ENCODE measurements at regions not wholly inside any gene's neighbourhood (a gene's known extent, or its start where the extent isn't known, plus 50 kb on each side); places are given as distances from the start of the nearest gene placed in this dataset.

- no peaks in the 10 kb centered on the region for H3K9me3 Mint-ChIP-seq
- H3K27ac Mint-ChIP-seq = no peak overlapping the region
Measured at GRCh38 chr13:88866195-88866594, 1195.0 kb downstream of the SLITRK5 start.

GRCh38 chr13:88883741-88884140 is 1212.6 kb downstream of the SLITRK5 start:
- Mint-ChIP-seq H3K27ac (no peak overlapping the region), H3K4me1 (no peaks in the 10 kb centered on the region), H3K9me3 (peaks cover 20% of the 10 kb centered on the region), H3K4me3 (no peak overlapping the region), H3K36me3 (ENCODE audit: low read depth) (no peaks in the 10 kb centered on the region), H3K27me3 (ENCODE audit: low read depth, poor library complexity) (no peaks in the 10 kb centered on the region)
- no peak for TF ChIP-seq CTCF (IDR thresholded peaks at IDR 0.05)
- DNase-seq = no peak

More at GRCh38 chr13:88866195-88866594, 1195.0 kb downstream of the SLITRK5 start:
- H3K4me1 Mint-ChIP-seq = no peaks in the 10 kb centered on the region
- TF ChIP-seq CTCF (IDR thresholded peaks at IDR 0.05) = no peak
- H3K4me3 Mint-ChIP-seq = no peak overlapping the region
- no peaks in the 10 kb centered on the region for H3K36me3 Mint-ChIP-seq (ENCODE audit: low read depth)
- DNase-seq = no peak
- H3K27me3 Mint-ChIP-seq (ENCODE audit: low read depth, poor library complexity) = no peaks in the 10 kb centered on the region

DNA sequence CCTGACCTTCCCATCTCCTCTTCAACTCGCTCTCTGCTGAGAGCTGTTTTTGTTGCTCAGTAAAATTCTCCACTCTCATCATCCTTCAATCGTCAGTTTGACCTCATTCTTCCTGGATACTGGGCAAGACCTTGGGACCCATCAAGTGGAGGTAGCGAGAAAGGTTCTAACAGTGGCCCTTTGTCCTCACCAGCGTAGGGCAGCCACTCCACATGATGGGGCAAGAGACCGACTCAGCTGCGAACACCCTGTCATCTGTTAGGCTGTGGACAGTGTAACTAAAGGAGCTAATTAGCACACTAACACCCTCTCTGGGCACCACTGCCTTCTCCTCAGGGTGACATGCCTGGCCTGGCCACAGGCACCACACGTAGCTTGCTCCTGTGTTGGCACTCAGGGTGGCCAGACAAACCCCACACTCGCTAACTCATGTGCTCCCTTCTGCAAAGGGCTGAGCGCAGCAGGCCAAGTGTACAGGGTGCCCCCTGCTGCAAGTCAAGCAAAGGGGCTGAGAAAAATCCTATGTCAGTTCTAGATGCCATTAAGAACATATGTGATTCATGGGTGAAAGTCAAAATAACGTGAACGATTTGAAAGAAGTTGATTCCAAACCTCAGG is 1216.0 kb downstream of the SLITRK5 start:
- peak overlapping the region; percentile 47 for H3K27ac Mint-ChIP-seq
- no peaks in the 10 kb centered on the region for H3K27me3 Mint-ChIP-seq (ENCODE audit: low read depth, poor library complexity)
- no peaks in the 10 kb centered on the region for H3K36me3 Mint-ChIP-seq (ENCODE audit: low read depth)
- no peak overlapping the region for H3K4me3 Mint-ChIP-seq
- peaks cover 8% of the 10 kb centered on the region for H3K9me3 Mint-ChIP-seq
- no peaks in the 10 kb centered on the region for H3K4me1 Mint-ChIP-seq
- no peak for DNase-seq
- no peak for TF ChIP-seq CTCF (IDR thresholded peaks at IDR 0.05)

GRCh38 chr13:88895261-88895941 is 1224.2 kb downstream of the SLITRK5 start:
- Mint-ChIP-seq H3K9me3 (no peaks in the 10 kb centered on the region), H3K4me3 (no peak overlapping the region), H3K36me3 (ENCODE audit: low read depth) (no peaks in the 10 kb centered on the region), H3K27me3 (ENCODE audit: low read depth, poor library complexity) (no peaks in the 10 kb centered on the region), H3K27ac (no peak overlapping the region), H3K4me1 (no peaks in the 10 kb centered on the region)
- no peak for TF ChIP-seq CTCF (IDR thresholded peaks at IDR 0.05)
- DNase-seq = no peak

- no peak overlapping the region for H3K4me3 Mint-ChIP-seq
- H3K27me3 Mint-ChIP-seq (ENCODE audit: low read depth, poor library complexity) = no peaks in the 10 kb centered on the region
- DNase-seq = no peak
- H3K36me3 Mint-ChIP-seq (ENCODE audit: low read depth) = no peaks in the 10 kb centered on the region
- TF ChIP-seq CTCF (IDR thresholded peaks at IDR 0.05) = no peak
- H3K4me1 Mint-ChIP-seq = no peaks in the 10 kb centered on the region
- no peaks in the 10 kb centered on the region for H3K9me3 Mint-ChIP-seq
- H3K27ac Mint-ChIP-seq = no peak overlapping the region
Measured at GRCh38 chr13:88896466-88896865, 1225.3 kb downstream of the SLITRK5 start.

GRCh38 chr13:88908961-88909441 is 1237.8 kb downstream of the SLITRK5 start:
- no peaks in the 10 kb centered on the region for H3K4me1 Mint-ChIP-seq
- TF ChIP-seq CTCF (IDR thresholded peaks at IDR 0.05) = no peak
- H3K27ac Mint-ChIP-seq = no peak overlapping the region
- H3K4me3 Mint-ChIP-seq = no peak overlapping the region
- H3K27me3 Mint-ChIP-seq (ENCODE audit: low read depth, poor library complexity) = no peaks in the 10 kb centered on the region
- no peak for DNase-seq
- no peaks in the 10 kb centered on the region for H3K36me3 Mint-ChIP-seq (ENCODE audit: low read depth)
- H3K9me3 Mint-ChIP-seq = peaks cover 6% of the 10 kb centered on the region
